GM19395 (cell line): ENCODE measurements at regions not wholly inside any gene's neighbourhood (a gene's known extent, or its start where the extent isn't known, plus 50 kb on each side); places are given as distances from the start of the nearest gene placed in this dataset.

Experiments used
- ATAC-seq: cut with Tn5 transposase; IDR thresholded peaks from one replicate; pipeline ENCODE4 v1.9.1; 2021; ENCODE audit warnings: mild to moderate bottlenecking, moderate library complexity; ENCODE audit not compliant: unreplicated experiment

DNA sequence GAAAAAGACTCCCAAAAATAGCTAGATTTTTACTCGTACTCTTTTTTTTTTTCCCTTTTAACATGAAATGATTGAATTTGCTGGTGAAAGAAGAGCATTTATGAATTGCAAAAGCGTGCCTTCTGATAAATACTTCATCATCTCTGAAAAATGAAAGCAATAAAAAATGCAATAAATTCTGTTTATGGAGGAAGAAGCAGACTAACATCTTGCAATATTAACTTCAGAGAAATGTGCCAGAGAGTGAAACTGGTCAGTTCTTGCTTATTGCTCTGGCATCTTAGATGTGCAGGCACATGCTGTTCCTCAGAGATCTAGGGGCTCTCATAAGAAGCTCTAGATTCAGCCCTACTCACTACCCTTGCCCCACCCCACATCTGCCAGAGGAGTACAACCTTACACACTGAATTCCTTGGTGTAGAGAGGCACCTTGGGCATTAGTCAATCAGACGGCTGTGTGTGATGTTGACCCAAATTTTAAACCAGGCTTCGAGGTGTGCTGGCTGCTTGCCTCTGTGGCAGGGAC lies 891.1 kb upstream of the GHITM start:
- no peak for ATAC-seq

DNA sequence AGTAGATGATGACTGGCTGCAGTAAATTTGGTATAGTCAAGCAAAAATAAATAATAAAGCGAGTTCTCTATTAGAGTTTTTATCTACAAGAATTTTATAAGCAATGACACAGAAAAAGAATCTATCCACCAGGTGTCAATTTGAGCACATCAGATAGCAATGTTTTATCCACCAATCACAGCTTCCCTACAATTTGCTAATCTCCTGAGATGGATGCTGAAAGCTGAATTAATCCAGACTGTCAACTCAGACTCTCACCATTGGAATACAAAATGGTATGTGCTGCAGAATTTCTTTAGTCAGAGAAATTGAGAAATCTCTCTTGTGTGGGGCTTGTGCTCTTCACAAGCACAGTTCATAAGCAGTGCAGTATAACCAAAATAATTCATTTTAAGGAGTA lies 888.9 kb upstream of the GHITM start:
- ATAC-seq = no peak

DNA sequence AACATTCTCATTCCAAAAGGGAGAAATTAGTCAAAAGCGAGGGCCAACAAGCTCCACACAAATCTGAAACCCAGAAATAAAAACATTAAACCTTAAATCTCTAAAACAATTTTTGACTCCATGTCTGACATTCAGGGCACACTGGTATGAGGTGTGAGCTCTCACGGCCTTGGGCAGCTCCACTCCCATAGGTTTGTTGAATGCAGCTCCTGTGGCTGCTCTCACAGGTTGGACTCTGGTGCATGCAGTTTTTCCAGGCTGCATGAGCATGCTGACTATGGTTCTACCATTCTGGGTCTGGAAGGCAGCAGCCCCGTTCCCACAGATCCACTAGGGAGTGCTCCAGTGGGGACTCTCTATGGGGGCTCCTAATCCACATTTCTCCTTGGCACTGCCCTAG lies 887.1 kb upstream of the GHITM start:
- no peak for ATAC-seq

DNA sequence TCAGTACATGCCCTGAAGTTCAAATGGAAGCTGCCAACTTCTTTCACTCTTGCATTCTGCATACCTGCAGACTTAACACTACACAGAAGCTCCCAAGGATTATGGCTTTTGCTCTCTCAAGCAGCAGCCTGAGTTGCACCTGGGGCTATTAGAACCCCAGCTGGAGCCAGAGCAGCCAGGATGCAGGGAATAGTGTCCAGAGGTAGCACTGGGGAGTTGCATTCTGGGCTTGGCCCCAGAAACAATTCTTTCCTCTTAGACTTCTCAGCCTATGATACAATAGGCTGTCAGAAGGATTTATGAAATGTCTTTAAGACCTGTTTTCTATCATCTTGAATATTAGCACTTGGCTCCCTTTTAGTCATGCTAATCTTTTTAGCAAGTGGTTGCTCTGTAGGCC lies 886.7 kb upstream of the GHITM start:
- no peak for ATAC-seq

DNA sequence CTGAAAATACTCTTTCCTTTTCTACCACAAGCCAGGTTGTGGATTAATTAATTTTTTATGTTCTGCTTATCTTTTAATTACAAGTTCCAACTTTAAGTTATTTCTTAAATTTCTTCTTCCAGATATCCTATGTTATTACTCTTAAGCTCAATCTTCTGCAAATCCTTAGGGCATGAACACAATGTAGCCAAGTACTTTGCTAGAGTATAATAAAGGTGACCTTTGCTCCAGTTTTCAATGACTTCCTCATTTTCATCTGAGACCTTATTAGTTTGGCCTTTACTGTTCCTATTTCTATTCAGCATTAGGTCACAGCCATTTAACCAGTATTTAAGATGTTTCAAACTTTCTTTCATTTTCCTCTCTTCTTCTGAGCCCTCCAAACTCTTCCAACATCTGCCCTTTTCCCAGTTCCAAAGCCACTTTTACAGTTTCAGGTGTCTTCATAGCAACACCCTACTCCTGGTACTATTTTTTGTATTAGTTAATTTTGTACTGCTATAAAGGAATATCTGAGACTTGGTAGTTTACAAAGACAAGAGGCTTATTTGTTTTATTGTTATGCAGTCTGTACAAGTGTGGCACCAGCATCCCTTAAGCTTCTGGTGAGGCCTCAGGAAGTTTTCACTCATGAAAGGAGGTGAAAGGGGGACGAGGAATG lies 886.2 kb upstream of the GHITM start:
- no peak for ATAC-seq

DNA sequence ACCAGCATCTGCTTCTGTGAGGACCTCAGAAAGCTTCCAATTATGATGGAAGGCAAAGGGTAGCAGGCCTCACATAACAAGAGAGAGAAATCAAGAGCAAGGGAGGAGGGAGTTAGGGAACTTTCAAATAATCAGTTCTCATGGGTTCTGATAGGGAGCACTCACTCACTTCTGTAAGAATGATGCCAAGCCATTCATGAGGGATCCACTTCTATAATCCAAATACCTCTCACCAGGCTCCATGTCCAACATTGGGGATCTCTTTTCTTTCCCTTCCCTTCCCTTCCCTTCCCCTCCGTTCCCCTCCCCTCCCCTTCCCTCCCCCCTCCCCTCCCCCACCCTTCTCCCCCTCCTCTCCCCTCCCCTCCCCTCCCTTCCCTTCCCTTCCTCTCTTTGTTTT lies 884.6 kb upstream of the GHITM start:
- ATAC-seq = no peak

DNA sequence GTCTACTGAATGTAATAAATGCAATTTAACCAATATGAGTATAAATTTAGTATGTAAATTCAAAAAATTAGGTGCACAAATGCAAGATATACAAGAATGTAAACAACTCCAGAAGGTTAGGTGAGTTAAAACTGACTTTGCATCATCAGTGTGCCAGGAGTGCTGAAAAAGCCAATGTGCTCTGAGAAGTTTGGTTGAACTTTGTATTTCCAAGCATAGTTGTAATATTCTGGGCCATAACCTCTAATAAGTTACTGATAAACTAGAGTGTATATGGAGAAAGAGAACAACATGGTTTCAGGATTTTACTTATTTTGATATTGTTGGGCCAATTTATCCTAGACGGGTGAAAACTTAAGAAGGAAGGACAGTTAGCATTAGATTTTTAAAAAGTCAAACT lies 876.9 kb upstream of the GHITM start:
- ATAC-seq = no peak

DNA sequence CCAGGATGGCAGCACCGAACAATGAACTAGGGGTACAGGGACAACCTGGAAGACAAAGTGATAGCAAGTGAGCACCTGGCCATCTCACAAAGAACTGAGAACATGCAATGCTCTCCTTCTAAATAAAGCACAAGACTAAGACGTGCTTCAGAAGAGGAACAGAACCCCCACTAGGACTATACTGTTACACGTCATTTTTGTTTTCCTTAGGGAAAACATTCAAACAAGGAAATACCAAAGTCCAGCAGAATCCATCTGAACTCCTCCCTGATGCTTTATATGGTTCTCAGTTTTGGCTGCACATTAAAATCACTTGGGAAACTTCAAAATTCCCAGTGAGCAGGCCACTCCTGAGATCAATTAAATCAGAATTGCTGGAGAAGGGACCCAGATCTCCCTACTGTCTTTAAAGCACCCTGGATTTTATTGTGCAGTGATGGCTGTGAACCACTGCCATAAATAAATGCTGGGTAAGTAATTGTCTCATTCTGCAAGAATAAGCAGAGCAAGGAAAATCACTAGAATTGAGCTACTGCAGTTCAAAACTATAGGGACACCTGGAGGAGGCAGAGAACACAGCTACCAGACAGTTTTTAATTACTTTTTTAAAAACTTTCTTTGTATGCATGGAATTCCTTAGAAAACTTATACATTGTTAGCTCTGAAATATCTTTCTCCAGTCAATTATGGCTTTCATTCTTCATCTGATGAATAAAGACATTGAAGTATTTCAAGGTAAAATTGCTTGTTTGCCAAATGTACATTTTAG lies 866.5 kb upstream of the GHITM start:
- ATAC-seq = no peak

DNA sequence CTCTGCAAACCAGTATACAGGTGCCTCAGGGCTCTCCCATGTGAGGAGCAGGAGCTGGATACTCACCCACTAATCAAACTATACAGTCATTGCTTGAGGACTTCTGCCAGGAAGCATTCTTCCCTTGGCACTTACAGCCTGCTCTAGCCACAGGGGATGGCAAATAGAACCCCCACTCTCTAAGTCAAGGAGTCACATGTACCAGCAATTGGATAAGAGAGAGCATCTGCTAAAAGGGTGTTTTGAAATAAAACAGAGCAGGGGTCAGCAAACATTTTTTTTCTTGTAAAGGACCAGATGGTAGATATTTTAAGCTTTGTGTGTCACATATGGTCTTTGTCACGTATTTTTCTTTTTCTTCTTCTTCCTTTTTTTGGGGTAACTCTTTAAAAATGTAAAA lies 865.2 kb upstream of the GHITM start:
- no peak for ATAC-seq

DNA sequence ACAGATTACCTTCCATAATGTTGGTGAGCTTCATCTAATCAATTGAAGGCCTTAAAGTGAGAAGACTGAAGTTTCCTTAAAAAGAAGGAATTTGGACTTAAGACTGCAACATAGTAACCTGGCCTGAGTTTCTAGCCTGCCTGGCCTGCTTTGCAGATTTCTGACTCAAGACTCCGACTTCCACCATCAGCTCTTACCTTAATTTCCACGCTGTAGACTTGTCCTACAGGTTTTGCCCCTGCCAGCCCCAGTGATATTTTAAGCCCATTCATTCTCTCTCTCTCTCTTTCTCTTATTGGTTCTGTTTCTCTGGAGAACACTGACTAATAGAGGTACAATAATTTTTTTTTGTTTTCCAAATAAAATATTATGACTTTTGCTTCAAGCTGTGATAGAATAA lies 862.3 kb upstream of the GHITM start:
- ATAC-seq = no peak

DNA sequence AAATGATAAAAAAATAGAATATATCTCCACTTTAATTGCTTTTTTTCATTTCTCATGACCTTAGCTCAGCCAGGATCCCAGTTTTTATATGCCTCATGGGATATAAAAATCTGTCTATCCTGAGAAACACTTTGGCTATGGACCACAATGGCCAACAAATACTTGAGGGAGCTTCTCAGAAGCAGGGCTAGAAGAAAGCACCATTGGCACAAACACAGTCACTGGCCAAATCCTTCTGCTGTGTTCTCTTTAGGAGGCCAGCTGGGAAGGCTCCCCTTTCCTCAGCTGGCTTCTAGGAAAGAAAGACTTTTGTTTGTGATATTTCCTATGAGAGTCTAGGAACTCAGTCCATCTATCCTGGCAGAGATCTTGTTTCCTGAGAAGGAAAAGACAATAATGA lies 856.2 kb upstream of the GHITM start:
- no peak for ATAC-seq

DNA sequence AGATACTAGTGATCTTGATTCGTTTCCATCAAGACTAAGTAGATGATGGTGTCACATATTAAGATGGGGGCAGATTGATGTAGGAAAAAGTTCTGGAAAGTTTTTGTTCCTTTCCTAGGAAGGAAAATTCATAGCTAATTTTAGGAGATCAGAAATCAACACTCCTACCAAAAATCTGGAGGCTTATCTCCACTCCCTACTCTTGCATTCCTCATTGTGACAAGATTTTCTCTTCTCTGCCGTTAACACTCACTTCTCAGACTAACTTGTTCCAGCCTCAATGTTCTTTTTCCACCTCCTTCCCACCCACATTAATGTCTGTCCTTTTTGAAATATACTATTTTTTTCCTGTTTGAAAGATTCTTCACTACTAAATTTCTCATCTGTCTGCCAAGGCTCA lies 851.9 kb upstream of the GHITM start:
- no peak for ATAC-seq

DNA sequence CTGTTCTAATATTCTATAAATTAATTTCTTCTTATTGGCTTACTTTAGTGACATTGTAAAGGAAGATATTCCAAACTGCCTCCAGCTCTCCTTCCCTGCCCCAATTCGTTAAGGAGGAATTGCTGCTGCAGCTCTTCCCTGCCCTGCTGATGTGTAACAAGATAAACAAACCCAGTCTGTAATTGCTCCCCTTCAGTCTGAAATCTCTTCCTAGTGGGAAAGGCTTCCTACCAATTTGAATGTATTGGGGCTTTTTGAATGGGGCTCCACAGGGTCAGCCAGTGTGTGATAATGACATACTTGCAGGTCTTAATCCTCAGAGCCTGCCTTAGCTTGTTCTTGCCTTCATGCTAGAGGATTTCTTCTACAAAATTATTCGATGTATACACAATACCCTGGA lies 849.9 kb upstream of the GHITM start:
- no peak for ATAC-seq

DNA sequence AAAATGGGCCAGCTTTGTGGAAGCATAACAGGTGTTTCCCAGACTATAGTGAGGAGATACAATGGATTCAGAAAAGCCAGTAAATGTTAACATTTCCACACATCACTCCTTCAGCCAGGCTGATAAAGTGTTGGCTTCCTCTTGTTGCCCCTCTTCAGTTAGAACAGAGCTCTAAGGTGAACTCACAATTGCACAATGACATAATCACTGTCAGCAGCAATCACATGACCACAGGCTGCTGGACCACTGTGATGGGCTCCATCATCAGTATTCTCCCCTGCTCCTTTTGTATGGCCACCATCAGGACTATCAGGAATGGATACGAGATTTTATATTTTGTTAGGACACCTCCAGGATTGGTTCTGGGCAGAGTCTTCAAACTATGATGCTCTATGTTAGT lies 849.4 kb upstream of the GHITM start:
- no peak for ATAC-seq

DNA sequence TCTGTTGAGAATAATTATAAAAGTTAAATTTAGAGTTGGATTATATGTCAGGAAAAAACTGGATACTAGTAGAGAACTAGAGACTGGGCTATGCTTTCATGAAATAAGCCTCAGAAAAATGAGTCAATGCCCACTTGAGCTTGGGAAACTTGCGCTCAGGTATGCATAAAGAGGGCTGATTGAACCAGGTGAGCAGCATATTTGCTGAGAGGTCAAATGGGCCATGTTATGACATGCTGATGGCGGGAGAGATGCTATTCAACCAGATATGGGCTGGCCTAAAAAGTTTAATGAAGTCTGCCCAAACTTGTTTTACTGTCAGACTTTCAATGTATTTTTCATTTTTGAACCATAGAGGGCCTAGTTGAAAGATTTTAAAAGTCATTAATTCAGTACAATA lies 837.6 kb upstream of the GHITM start:
- no peak for ATAC-seq

DNA sequence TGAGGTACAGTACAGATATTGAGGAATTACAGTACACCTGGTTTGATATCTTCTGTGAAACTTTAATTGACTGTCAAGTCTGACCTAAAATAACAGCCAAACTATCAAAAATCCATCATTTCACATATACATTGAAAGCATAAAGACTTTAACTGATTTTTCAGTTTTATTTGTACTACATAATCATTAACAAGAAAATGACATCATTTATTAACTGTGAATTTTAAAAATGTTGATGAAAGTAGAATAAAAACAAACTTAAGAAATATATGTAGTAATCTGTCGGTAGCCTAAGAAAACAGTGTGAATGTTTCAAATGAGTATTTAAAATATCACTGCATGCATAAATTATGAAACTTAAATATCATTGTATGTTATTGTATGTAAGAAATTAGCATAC lies 836.7 kb upstream of the GHITM start:
- no peak for ATAC-seq

DNA sequence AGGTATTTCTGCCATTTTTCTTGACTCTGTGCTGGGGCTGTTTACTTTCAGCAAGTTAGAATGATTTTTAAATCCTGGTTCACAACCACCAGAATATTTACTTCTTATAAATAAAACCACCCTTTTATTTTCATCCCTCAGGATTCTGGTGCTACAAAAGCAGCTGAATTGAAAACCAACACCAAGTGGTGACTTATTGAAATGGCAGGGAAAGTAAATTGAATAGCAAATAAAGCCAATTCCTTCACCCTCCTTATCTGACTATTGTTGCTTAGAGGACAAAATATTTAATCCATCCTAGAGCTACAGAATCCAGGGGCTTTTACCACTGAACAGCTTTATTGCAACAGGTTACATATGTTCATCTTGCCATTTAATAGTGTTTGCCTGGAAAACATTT lies 828.6 kb upstream of the GHITM start:
- ATAC-seq = no peak

DNA sequence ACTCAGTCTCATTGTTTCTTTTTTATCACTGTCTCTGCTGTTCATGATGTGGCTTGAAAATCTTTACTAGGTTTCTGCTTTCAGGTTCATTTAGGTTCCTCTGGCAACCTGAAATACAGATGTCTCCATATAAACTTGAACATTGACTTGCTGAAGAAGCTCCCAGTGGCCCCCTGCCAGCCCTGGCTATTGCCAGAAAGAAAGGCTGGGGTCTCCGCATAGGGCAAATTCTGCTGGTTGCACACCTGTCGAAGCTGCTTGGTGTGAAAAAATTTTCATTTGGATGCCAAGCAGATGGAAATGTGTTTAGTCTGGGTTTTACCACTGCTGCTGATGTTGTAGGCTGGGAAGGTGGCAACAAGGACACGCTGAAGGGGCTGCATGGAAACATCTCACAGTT lies 826.7 kb upstream of the GHITM start:
- no peak for ATAC-seq

DNA sequence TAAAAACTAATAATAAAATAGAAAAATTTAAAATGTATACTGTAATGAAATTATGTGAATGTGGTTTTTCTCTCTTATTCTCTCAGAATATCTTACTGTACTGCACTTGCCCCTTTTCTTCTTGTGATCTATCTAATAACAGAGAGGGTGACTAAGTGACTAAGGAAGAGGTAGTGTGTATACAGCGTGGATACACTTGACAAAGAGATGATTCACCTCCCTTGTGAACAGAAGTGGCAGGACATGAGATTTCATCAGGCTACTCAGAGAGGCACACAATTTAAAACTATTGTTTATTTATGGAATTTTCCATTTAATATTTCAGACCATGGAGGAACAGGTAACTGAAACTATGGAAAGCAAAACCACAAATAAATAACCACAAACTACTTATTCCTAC lies 806.6 kb upstream of the GHITM start:
- no peak for ATAC-seq

DNA sequence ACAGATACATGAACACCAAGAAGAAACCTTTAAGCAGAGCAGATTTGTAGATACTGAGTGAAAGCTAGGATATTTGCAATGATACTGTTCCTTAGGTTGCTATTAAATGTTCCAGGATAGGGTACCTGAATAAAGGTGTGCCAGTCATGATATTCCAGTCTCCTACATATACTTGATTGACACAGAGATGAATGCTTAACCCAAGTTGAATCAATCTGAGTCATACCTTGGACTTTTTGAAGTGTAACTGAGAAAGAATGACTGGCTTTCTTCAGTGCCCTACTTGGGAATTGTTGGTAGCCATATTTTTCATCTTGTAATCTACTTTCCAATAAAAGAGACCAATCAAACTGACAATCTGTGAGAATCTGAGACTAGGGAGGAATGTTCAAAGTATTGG lies 805.7 kb upstream of the GHITM start:
- ATAC-seq = no peak

DNA sequence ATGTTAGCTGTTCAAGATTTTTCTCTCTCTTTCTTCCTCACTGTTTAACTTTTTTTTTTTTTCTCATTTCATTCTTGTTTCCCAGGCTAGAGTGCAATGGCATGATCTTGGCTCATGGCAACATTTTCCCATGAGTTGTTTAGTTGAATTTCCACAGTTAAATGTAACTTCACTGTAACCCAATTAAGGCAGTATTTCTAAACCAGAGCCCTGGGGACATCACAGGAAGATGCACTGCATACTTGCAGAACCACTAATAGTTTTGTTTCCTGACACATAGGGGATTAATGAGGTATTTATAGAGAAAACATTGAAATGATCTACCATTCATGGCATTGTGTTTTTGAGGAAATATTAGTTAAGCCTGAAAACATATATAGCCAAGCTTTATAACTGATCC lies 795.6 kb upstream of the GHITM start:
- no peak for ATAC-seq

DNA sequence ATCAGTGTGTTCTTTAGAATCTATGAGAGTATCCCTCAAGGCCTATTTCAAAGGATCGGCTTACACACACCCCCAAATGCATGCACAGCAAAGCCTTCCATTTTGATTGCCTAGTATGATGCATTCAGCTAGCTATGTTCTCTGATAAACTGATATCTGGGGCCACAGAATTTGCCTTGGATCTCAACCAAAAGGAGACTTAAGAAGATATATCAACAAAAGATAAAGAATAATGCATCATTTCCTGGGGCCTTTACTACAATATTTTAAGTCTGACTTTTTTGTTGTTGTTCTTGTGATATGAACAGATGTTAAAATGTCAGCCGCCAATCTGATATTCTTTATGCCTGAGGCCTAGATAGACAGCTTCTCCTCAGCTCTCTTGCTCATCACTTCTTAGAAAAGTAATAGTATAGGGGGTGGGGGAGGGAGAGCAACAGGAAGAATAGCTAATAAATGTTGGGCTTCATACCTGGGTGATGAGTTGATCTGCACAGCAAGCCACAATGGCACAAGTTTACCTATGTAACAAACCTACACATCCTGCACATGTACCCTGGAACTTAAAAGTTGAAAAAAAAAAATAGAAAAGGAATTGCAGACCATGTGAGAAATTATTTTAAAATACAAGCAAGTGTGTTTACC lies 792.9 kb upstream of the GHITM start:
- no peak for ATAC-seq
